ENCODE measurements at regions not wholly inside any gene's neighbourhood (a gene's known extent, or its start where the extent isn't known, plus 50 kb on each side); places are given as distances from the start of the nearest gene placed in this dataset. TPM values are rescaled to one million over a fixed set of nuclear protein-coding genes. Genes with fewer than 3 reads are reported as not detected.

GRCh38 chr5:116626945-116627679, 52.5 kb upstream of the SEMA6A start:
- DNase-seq = no peak

GRCh38 chr5:116626272-116626723, 51.7 kb upstream of the SEMA6A start:
- DNase-seq = peak; percentile 82

Small RNA genes lying in the stretch of these regions (small RNA-seq; reads per million reads assigned to genes)
- gene AC093534.1 (ENCODE audit: low replicate concordance) (not detected), gene RNU7-34P (ENCODE audit: low replicate concordance) (not detected)

Measured in skin of body (tissue), 2 donors.